Stimulated activated CD8-positive, alpha-beta memory T cell treated with anti-CD3 and anti-CD28 coated beads, Interleukin-12 subunit alpha, Interleukin-12 subunit beta, amount 100 ng/mL, for 1 hour (primary cell): ENCODE measurements at regions not wholly inside any gene's neighbourhood (a gene's known extent, or its start where the extent isn't known, plus 50 kb on each side); places are given as distances from the start of the nearest gene placed in this dataset.
"Not testable (repeated sequence)": the region's sequence is repeated elsewhere in the genome, so short reads cannot be mapped to it uniquely, and the experiment has no call there.

Source experiments
- DNase-seq: peaks from one replicate; pipeline ENCODE4 v3.0.0-alpha.2; 2020; ENCODE audit warnings: low read depth

- no peak for DNase-seq
Measured at GRCh38 chr9:85487872-85488271, 253.9 kb downstream of the AGTPBP1 start.

GRCh38 chr9:85484235-85484634, 257.5 kb downstream of the AGTPBP1 start:
- no peak for DNase-seq

- no peak for DNase-seq
Measured at GRCh38 chr9:85483208-85483607, 258.5 kb downstream of the AGTPBP1 start.

- no peak for DNase-seq
Measured at GRCh38 chr9:85479305-85479704, 262.4 kb downstream of the AGTPBP1 start.

- DNase-seq, result no peak
Measured at GRCh38 chr9:85478847-85479246, 262.9 kb downstream of the AGTPBP1 start.

GRCh38 chr9:85474896-85475295, 266.9 kb downstream of the AGTPBP1 start:
- DNase-seq, result not testable (repeated sequence)

- no peak for DNase-seq
Measured at GRCh38 chr9:85471791-85472190, 270.0 kb downstream of the AGTPBP1 start.

- DNase-seq, result no peak
Measured at GRCh38 chr9:85469041-85469440, 272.7 kb downstream of the AGTPBP1 start.

- DNase-seq, result no peak
Measured at GRCh38 chr9:85466834-85467233, 274.9 kb downstream of the AGTPBP1 start.

- DNase-seq, result not testable (repeated sequence)
Measured at GRCh38 chr9:85458114-85458864, 283.5 kb downstream of the AGTPBP1 start.

- no peak for DNase-seq
Measured at GRCh38 chr9:85453850-85454249, 287.9 kb downstream of the AGTPBP1 start.

- DNase-seq, result no peak
Measured at GRCh38 chr9:85452841-85453240, 288.9 kb downstream of the AGTPBP1 start.

- no peak for DNase-seq
Measured at GRCh38 chr9:85451680-85452079, 290.1 kb downstream of the AGTPBP1 start.

- DNase-seq, result no peak
Measured at GRCh38 chr9:85445887-85446286, 295.9 kb downstream of the AGTPBP1 start.

GRCh38 chr9:85444243-85444642, 297.5 kb downstream of the AGTPBP1 start:
- no peak for DNase-seq

GRCh38 chr9:85443190-85443598, 298.6 kb downstream of the AGTPBP1 start:
- DNase-seq, result no peak

GRCh38 chr9:85439791-85440190, 302.0 kb downstream of the AGTPBP1 start:
- no peak for DNase-seq

GRCh38 chr9:85433956-85434355, 307.8 kb downstream of the AGTPBP1 start:
- DNase-seq, result not testable (repeated sequence)

GRCh38 chr9:85433551-85433950, 308.2 kb downstream of the AGTPBP1 start:
- DNase-seq, result not testable (repeated sequence)

GRCh38 chr9:85433046-85433445, 308.7 kb downstream of the AGTPBP1 start:
- no peak for DNase-seq

GRCh38 chr9:85432599-85432998, 309.2 kb downstream of the AGTPBP1 start:
- DNase-seq, result no peak

- DNase-seq, result no peak
Measured at GRCh38 chr9:85431339-85432102, 310.2 kb downstream of the AGTPBP1 start.

- DNase-seq, result no peak
Measured at GRCh38 chr9:85430659-85431338, 311.0 kb downstream of the AGTPBP1 start.
